ENCODE measurements at regions not wholly inside any gene's neighbourhood (a gene's known extent, or its start where the extent isn't known, plus 50 kb on each side); places are given as distances from the start of the nearest gene placed in this dataset.

DNA sequence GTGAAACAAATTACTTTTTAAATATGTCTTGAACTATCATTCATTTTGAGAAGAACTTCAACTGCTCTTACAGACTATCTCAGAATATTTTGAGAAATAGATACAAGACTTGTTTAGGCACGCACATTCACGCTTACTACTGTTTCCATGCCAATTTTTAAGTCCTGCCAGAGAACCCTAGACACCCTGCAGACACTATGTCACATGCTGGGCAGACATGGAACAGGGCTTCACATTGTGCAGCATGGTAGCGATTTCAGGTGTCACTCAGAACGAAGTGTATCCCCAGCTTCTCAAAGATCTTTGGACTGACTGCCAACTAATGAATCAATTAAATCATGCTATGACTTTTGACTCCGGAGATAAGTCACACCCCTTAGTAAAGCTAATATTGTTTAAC is 128.7 kb upstream of the SLC27A6 start:
- intact Hi-C loops (cut with DNase I), result no loop called here
- Histone ChIP-seq H3K9me3 (no peaks in the 10 kb centered on the region), H3K27me3 (no peaks in the 10 kb centered on the region), H3K27ac (no peak overlapping the region), H3K4me1 (no peaks in the 10 kb centered on the region), H3K4me3 (no peak overlapping the region), H3K36me3 (no peaks in the 10 kb centered on the region)
- WGBS (ENCODE audit: insufficient coverage, low coverage, low lambda C conversion rate, missing lambda C conversion rate), result 43% methylated on average over 5 of the region's 5 CpGs
- DNase-seq, result no peak
- ATAC-seq, result no peak
- TF ChIP-seq CTCF (IDR thresholded peaks at IDR 0.05) (no peak), POLR2A (IDR thresholded peaks at IDR 0.05) (no peak)

GRCh38 chr5:128838623-128839022 is 126.7 kb upstream of the SLC27A6 start:
- no peaks in the 10 kb centered on the region for H3K4me1 ChIP-seq
- H3K4me3 ChIP-seq, result no peak overlapping the region
- DNase-seq (no peak), ATAC-seq (no peak)
- no peaks in the 10 kb centered on the region for H3K27me3 ChIP-seq
- TF ChIP-seq CTCF (IDR thresholded peaks at IDR 0.05) (no peak), POLR2A (IDR thresholded peaks at IDR 0.05) (no peak)
- H3K27ac ChIP-seq, result no peak overlapping the region
- intact Hi-C loops (cut with DNase I), result no loop called here
- no peaks in the 10 kb centered on the region for H3K36me3 ChIP-seq
- H3K9me3 ChIP-seq, result no peaks in the 10 kb centered on the region

DNA sequence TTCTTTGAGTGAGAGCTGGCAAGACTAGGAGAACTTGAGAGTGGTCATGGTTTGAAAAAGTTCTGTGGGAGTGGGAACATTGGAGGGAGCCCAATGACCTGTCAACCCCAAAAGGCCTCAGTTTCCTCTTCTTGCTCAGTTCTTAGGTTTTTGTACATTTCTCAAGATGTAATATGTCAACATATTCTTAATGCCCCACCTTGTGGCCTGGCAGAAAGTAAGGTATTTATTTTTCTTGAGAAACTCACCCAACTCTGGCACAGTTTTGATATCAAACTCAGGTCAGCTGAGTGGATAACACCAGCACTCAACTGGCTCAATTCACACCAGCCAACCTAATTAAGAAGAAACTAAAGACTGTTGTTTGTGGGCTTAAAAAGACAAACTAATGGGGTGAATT is 123.0 kb upstream of the SLC27A6 start:
- DNase-seq (no peak), ATAC-seq (no peak)
- no peak overlapping the region for H3K4me3 ChIP-seq
- H3K4me1 ChIP-seq, result no peaks in the 10 kb centered on the region
- H3K27ac ChIP-seq, result no peak overlapping the region
- H3K27me3 ChIP-seq, result no peaks in the 10 kb centered on the region
- TF ChIP-seq CTCF (IDR thresholded peaks at IDR 0.05) (no peak), POLR2A (IDR thresholded peaks at IDR 0.05) (no peak)
- no peaks in the 10 kb centered on the region for H3K9me3 ChIP-seq
- H3K36me3 ChIP-seq, result no peaks in the 10 kb centered on the region
- intact Hi-C loops (cut with DNase I), result no loop called here

DNA sequence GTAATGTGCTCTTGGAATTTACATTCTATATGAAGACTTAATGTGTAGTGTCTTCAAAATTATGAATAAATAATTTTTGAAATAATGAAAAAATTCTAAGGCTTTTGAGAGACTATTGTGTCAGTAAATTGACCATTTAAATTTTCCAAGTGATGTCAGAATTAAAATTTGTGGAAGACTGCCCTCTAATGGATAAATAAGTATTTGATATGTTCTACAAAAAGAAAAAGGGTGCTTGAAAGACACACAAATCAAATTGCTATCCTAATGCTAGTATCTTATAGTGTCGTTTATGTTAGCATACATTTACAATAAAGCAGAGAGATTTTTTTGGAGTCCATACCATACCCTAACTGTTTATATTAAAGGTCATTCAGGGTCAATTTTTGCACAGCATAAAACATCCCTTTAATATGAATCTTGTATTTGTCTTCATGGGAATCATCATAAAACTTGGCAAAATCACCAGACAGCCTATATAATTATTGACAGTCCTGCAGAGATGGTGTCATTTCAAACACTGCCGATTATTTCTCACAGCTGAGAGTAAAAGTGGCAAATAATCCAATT is 120.8 kb upstream of the SLC27A6 start:
- Histone ChIP-seq H3K4me1 (no peaks in the 10 kb centered on the region), H3K4me3 (no peak overlapping the region), H3K9me3 (no peaks in the 10 kb centered on the region), H3K27me3 (no peaks in the 10 kb centered on the region), H3K36me3 (no peaks in the 10 kb centered on the region), H3K27ac (no peak overlapping the region)
- intact Hi-C loops (cut with DNase I), result no loop called here
- 23% methylated on average over 2 of the region's 2 CpGs for WGBS (ENCODE audit: insufficient coverage, low coverage, low lambda C conversion rate, missing lambda C conversion rate)
- TF ChIP-seq POLR2A (IDR thresholded peaks at IDR 0.05) (no peak), CTCF (IDR thresholded peaks at IDR 0.05) (peak in 3 of 4 donors; percentile 30 to 36 (median 34))
- no peak for DNase-seq
- no peak for ATAC-seq

GRCh38 chr5:128850049-128850448 is 115.2 kb upstream of the SLC27A6 start:
- DNase-seq (no peak), ATAC-seq (no peak)
- Histone ChIP-seq H3K4me1 (no peaks in the 10 kb centered on the region), H3K36me3 (no peaks in the 10 kb centered on the region), H3K9me3 (no peaks in the 10 kb centered on the region), H3K4me3 (no peak overlapping the region), H3K27ac (no peak overlapping the region), H3K27me3 (no peaks in the 10 kb centered on the region)
- intact Hi-C loops (cut with DNase I), result no loop called here
- TF ChIP-seq POLR2A (IDR thresholded peaks at IDR 0.05) (no peak), CTCF (IDR thresholded peaks at IDR 0.05) (no peak)
